Gastroesophageal sphincter (tissue), 4 donors: ENCODE measurements at regions not wholly inside any gene's neighbourhood (a gene's known extent, or its start where the extent isn't known, plus 50 kb on each side); places are given as distances from the start of the nearest gene placed in this dataset.

Source experiments
- ATAC-seq: fragments of 150-250 bp; one replicate; pipeline ENCODE4 v1.9.1; 2016; ENCODE audit warnings: mild to moderate bottlenecking, moderate library complexity
- H3K27ac ChIP-seq, 4 donors: fragments of 200-600 bp; sonication (generic) in 3 of 4; 1 replicate in 3 of 4; 2 replicates in 1 of 4; pipeline ENCODE4 v1.5.1; 2016 to 2019
- H3K27me3 ChIP-seq: fragments of 200-600 bp; sonication (generic); one replicate; pipeline ENCODE4 v1.5.1; 2019
- H3K36me3 ChIP-seq, 2 donors: fragments of 200-600 bp; sonication (generic); one replicate each; pipeline ENCODE4 v1.5.1; 2019; ENCODE audit warnings: control low read depth in 1 of 2
- H3K4me1 ChIP-seq, 3 donors: fragments of 200-600 bp; sonication (generic); 1 replicate in 2 of 3; 2 replicates in 1 of 3; pipeline ENCODE4 v1.5.1; 2016 to 2019; ENCODE audit warnings: control low read depth in 2 of 3
- H3K4me3 ChIP-seq, 2 donors: fragments of 200-600 bp; sonication (generic); one replicate each; pipeline ENCODE4 v1.5.1; 2019; ENCODE audit warnings: mild to moderate bottlenecking in 1 of 2, moderate library complexity in 1 of 2
- H3K9me3 ChIP-seq, 3 donors: fragments of 200-600 bp; sonication (generic); one replicate each; pipeline ENCODE4 v1.5.1; 2017 to 2019; ENCODE audit warnings: control low read depth in 2 of 3
- EP300 ChIP-seq: sonication (generic); formaldehyde crosslinking; IDR thresholded peaks from one replicate; pipeline ENCODE4 v1.6.1; 2017; ENCODE audit warnings: antibody characterized with exemption, mild to moderate bottlenecking
- POLR2A ChIP-seq, 2 donors: fragments of 450-650 bp; IDR thresholded peaks; one replicate each; pipeline ENCODE4 v1.6.1; 2017; ENCODE audit warnings: antibody characterized with exemption in 2 of 2, mild to moderate bottlenecking in 2 of 2, moderate library complexity in 1 of 2
- POLR2AphosphoS5 ChIP-seq: sonication (generic); formaldehyde crosslinking; IDR thresholded peaks from one replicate; pipeline ENCODE4 v1.6.1; 2017; ENCODE audit warnings: antibody characterized with exemption
- WGBS, 2 donors: methylation state at CpG; one replicate each; pipeline ENCODE4 v1.1.5; 2018; ENCODE audit warnings: low coverage in 1 of 2; 5-methylcytosine and 5-hydroxymethylcytosine counted together
- TF ChIP-seq, protein P1 (sequence below), 4 experiments: fragments of 200-600 bp in 2 of 4; fragments of 450-650 bp in 2 of 4; sonication (generic) in 1 of 4; IDR thresholded peaks; one replicate each; pipeline ENCODE4 v1.5.1; 2017 to 2019; ENCODE audit warnings: antibody characterized with exemption in 4 of 4, mild to moderate bottlenecking in 2 of 4, moderate library complexity in 2 of 4

DNA sequence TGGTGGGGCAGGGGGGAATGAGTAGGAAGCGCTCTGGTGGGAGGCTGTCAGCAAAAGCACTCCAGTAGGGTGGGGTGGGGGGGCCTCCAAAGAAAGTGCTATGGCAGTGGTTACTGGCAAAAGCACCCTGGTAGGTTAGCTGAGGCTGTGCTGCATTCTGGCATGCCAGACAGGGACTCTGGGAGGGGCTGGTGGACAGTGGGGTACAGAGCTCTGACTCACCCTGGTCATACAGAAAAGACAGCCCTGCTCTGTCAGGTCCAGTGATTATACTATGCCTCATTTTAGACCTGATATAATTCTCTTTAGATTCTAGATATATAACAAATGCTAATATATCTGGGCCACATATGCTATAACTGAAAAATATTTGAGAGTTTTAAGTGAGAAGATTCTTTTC is 82.8 kb upstream of the CPNE4 start:
- Histone ChIP-seq H3K9me3 (peaks cover 0 to 37% (median 0%) of the 10 kb centered on the region in 3 donors), H3K36me3 (no peaks in the 10 kb centered on the region), H3K27me3 (no peaks in the 10 kb centered on the region), H3K4me3 (no peak overlapping the region), H3K4me1 (no peaks in the 10 kb centered on the region), H3K27ac (no peak overlapping the region)
- no peak for TF ChIP-seq POLR2A (IDR thresholded peaks at IDR 0.05)
- no peak for TF ChIP-seq EP300
- TF ChIP-seq, protein P1, sequence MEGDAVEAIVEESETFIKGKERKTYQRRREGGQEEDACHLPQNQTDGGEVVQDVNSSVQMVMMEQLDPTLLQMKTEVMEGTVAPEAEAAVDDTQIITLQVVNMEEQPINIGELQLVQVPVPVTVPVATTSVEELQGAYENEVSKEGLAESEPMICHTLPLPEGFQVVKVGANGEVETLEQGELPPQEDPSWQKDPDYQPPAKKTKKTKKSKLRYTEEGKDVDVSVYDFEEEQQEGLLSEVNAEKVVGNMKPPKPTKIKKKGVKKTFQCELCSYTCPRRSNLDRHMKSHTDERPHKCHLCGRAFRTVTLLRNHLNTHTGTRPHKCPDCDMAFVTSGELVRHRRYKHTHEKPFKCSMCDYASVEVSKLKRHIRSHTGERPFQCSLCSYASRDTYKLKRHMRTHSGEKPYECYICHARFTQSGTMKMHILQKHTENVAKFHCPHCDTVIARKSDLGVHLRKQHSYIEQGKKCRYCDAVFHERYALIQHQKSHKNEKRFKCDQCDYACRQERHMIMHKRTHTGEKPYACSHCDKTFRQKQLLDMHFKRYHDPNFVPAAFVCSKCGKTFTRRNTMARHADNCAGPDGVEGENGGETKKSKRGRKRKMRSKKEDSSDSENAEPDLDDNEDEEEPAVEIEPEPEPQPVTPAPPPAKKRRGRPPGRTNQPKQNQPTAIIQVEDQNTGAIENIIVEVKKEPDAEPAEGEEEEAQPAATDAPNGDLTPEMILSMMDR (IDR thresholded peaks at IDR 0.05), result no peak
- TF ChIP-seq POLR2AphosphoS5, result no peak
- no CpG with 5 or more reads among the region's 1 CpG for WGBS, 2 donors
- no peak for ATAC-seq

DNA sequence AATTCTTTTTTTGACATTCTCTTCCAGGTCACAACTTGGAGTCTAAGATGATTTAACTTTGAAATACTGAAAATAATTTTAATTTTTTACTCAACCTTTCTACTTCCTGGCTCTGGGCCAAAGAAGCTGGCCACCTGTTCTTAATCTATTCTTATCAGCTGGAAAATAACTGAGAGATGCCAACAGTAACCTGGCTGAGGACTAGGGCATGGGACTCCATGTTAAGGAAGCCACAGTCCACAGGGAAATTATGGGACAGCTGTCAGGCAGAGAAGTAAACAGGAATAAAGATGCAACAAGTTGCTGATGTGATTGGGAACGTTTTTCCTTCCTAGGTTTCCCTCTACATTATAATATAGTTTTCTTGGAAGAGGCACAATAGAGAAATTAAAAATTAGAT is 84.7 kb upstream of the CPNE4 start:
- Histone ChIP-seq H3K9me3 (peaks cover 0 to 25% (median 0%) of the 10 kb centered on the region in 3 donors), H3K4me3 (no peak overlapping the region), H3K27ac (no peak overlapping the region), H3K4me1 (no peaks in the 10 kb centered on the region), H3K36me3 (no peaks in the 10 kb centered on the region), H3K27me3 (no peaks in the 10 kb centered on the region)
- ATAC-seq, result no peak
- 18 to 50% methylated on average over 1 of the region's 1 CpG for WGBS, 2 donors
- TF ChIP-seq EP300 (no peak), POLR2A (IDR thresholded peaks at IDR 0.05) (no peak), POLR2AphosphoS5 (no peak)
- TF ChIP-seq, protein P1 (IDR thresholded peaks at IDR 0.05), result no peak

DNA sequence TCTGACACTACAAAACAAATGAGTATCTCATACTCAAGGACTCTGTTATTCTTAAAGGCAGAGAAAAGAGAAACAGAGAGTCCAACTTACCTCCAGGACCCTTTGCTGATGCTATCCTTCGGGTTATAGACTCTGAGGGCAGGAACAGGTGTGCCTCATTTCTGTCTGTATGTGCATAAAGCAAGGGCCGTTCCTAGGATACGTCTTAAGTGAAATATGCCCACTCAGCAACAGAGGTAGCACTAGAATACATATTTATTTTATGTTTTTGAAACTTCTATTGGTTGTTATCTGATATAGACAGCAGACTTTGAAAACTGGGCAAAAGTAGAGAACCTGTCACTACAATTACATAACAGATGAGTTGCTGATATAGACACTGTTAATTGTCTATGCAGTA is 89.3 kb upstream of the CPNE4 start:
- no peaks in the 10 kb centered on the region for H3K4me1 ChIP-seq
- no peak overlapping the region for H3K4me3 ChIP-seq
- H3K36me3 ChIP-seq, result no peaks in the 10 kb centered on the region
- WGBS, 2 donors, result 49 to 61% methylated on average over 3 of the region's 3 CpGs
- peaks cover 0 to 12% (median 0%) of the 10 kb centered on the region in 3 donors for H3K9me3 ChIP-seq
- H3K27me3 ChIP-seq, result no peaks in the 10 kb centered on the region
- TF ChIP-seq POLR2A (IDR thresholded peaks at IDR 0.05), result no peak
- TF ChIP-seq, protein P1 (IDR thresholded peaks at IDR 0.05), result no peak
- no peak for TF ChIP-seq POLR2AphosphoS5
- TF ChIP-seq EP300, result no peak
- ATAC-seq, result no peak
- no peak overlapping the region for H3K27ac ChIP-seq

DNA sequence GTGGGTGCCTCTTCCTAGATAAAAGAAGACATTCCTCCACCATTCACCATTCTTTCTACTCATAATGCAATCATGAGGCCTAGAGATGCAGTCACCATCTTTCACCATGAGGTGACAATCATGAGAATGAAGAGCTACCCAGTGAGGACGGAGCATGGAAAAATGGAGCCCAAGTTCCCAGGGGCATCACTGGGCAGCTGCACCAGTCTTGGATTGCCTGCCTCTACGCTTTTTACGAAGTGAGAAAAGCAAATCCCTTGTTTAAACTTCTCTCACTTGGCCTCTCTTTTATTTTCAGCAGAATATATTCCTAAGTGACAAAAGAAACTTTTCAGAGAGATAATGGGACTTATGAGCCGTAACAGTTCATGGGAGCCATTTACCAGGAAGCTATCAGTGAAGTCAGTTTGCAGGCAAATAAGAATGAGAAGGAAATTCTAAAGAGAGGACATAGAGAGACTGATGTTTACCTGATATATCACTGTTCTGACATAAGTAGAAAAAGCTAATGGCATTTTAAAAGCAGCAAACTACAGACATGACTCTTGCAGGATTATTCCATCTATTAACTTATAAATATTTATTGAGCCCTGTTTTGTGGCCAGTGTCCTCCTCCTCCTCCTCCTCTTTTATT is 90.0 kb upstream of the CPNE4 start:
- no peak overlapping the region for H3K27ac ChIP-seq
- H3K27me3 ChIP-seq, result no peaks in the 10 kb centered on the region
- TF ChIP-seq POLR2AphosphoS5, result no peak
- TF ChIP-seq POLR2A (IDR thresholded peaks at IDR 0.05), result no peak
- TF ChIP-seq, protein P1 (IDR thresholded peaks at IDR 0.05), result no peak
- no peak for TF ChIP-seq EP300
- H3K36me3 ChIP-seq, result no peaks in the 10 kb centered on the region
- H3K4me1 ChIP-seq, result no peaks in the 10 kb centered on the region
- WGBS, 2 donors, result 64 to 76% methylated on average over 2 to 4 of the region's 4 CpGs
- H3K4me3 ChIP-seq, result no peak overlapping the region
- ATAC-seq, result no peak
- peaks cover 0 to 12% (median 0%) of the 10 kb centered on the region in 3 donors for H3K9me3 ChIP-seq

DNA sequence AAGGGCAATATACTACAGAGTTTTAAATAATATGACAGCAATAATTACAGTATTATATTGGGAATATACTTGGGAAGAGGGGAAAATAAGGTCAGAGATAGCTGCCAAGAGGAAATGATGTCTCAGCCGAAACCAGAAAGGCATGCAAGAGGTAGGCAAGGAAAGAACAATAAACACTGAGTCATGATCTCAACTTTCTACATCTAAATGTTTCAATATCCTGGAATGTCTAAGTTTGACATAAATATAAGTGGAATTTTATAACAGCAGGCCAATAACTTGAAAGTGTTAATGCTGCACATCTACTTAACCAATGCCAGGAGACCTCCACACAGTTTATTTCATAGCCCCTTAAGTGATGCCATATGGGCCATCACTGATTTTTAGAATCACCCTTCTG is 99.8 kb upstream of the CPNE4 start:
- Histone ChIP-seq H3K36me3 (no peaks in the 10 kb centered on the region), H3K27me3 (peaks cover 8% of the 10 kb centered on the region), H3K27ac (no peak overlapping the region), H3K4me3 (no peak overlapping the region), H3K9me3 (no peaks in the 10 kb centered on the region), H3K4me1 (no peaks in the 10 kb centered on the region)
- WGBS, 2 donors, result 9 to 14% methylated on average over 1 of the region's 1 CpG
- TF ChIP-seq EP300, result no peak
- TF ChIP-seq, protein P1 (IDR thresholded peaks at IDR 0.05), result no peak
- no peak for TF ChIP-seq POLR2A (IDR thresholded peaks at IDR 0.05)
- no peak for TF ChIP-seq POLR2AphosphoS5
- no peak for ATAC-seq
